Type B pancreatic cell (in vitro differentiated cells): ENCODE measurements at regions not wholly inside any gene's neighbourhood (a gene's known extent, or its start where the extent isn't known, plus 50 kb on each side); places are given as distances from the start of the nearest gene placed in this dataset.
"Not testable (repeated sequence)": the region's sequence is repeated elsewhere in the genome, so short reads cannot be mapped to it uniquely, and the experiment has no call there.

Experiments
- DNase-seq: peaks from one replicate; pipeline ENCODE4 v3.0.0; 2021; ENCODE audit warnings: mixed read lengths; ENCODE audit not compliant: unreplicated experiment; ENCODE audit errors: extremely low spot score
- H3K27ac Mint-ChIP-seq: 2 replicates; pipeline ENCODE4 v1.8.0; 2021; ENCODE audit warnings: mild to moderate bottlenecking, mixed read lengths
- H3K27me3 Mint-ChIP-seq: 2 replicates; pipeline ENCODE4 v1.8.0; 2021; ENCODE audit warnings: mixed read lengths
- H3K36me3 Mint-ChIP-seq: 2 replicates; pipeline ENCODE4 v1.8.0; 2021; ENCODE audit warnings: mixed read lengths
- H3K4me1 Mint-ChIP-seq: one replicate; pipeline ENCODE4 v1.8.0; 2021; ENCODE audit warnings: mixed read lengths; ENCODE audit not compliant: unreplicated experiment
- H3K4me3 Mint-ChIP-seq: 2 replicates; pipeline ENCODE4 v1.8.0; 2021; ENCODE audit warnings: mild to moderate bottlenecking, mixed read lengths
- H3K9me3 Mint-ChIP-seq: 2 replicates; pipeline ENCODE4 v1.8.0; 2021; ENCODE audit warnings: mixed read lengths
- TF ChIP-seq, protein P1 (sequence below): fragments of 200-600 bp; sonication (generic); conservative IDR thresholded peaks from 2 replicates; pipeline ENCODE4 v1.5.0; 2021; ENCODE audit warnings: antibody characterized with exemption, mild to moderate bottlenecking

DNA sequence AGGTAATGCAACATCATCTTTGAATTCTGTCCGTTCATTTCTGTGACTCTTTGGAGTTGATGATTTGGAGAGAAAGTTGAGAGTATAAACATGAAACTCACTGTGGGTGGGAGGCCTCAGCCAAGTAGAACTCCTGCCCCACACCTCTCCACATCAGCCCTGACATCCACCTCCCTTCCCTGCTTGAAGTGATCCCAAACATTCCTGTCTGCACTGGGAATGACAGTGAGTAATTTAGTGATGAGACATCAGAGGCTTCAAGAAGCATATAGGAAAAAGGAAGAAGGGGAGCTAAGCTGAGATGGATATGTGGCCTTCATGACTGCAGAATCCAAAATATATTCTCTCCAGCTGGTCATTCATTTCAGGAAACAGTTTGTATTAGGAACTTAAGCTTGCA, 151.8 kb downstream of the SPATA18 start:
- no peak for DNase-seq
- TF ChIP-seq, protein P1, sequence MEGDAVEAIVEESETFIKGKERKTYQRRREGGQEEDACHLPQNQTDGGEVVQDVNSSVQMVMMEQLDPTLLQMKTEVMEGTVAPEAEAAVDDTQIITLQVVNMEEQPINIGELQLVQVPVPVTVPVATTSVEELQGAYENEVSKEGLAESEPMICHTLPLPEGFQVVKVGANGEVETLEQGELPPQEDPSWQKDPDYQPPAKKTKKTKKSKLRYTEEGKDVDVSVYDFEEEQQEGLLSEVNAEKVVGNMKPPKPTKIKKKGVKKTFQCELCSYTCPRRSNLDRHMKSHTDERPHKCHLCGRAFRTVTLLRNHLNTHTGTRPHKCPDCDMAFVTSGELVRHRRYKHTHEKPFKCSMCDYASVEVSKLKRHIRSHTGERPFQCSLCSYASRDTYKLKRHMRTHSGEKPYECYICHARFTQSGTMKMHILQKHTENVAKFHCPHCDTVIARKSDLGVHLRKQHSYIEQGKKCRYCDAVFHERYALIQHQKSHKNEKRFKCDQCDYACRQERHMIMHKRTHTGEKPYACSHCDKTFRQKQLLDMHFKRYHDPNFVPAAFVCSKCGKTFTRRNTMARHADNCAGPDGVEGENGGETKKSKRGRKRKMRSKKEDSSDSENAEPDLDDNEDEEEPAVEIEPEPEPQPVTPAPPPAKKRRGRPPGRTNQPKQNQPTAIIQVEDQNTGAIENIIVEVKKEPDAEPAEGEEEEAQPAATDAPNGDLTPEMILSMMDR = no peak
- Mint-ChIP-seq H3K4me3 (no peak overlapping the region), H3K9me3 (peaks cover 4% of the 10 kb centered on the region), H3K27ac (no peak overlapping the region), H3K27me3 (no peaks in the 10 kb centered on the region), H3K4me1 (peaks cover 16% of the 10 kb centered on the region), H3K36me3 (no peaks in the 10 kb centered on the region)

DNA sequence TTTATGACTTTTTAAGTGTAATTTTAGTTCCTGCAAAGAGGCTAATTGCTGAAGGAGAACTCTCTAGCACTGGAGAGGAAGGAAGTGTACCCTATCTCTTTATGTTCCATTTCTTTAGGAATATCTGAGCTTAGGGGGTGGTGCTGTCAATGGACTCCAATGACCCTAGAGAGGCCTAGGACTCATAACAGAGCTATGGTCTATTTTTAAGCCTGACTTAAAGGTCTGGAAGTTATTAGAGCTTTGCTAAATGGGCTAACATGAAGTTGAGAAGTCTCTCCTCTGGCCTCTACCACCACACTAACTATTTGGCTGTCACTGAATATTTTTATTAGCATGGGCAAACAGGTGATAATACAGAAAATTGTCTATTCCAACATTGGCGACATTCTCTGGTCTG, 152.2 kb downstream of the SPATA18 start:
- Mint-ChIP-seq H3K9me3 (peaks cover 4% of the 10 kb centered on the region), H3K27me3 (no peaks in the 10 kb centered on the region), H3K4me1 (peaks cover 11% of the 10 kb centered on the region), H3K36me3 (no peaks in the 10 kb centered on the region), H3K4me3 (no peak overlapping the region), H3K27ac (no peak overlapping the region)
- no peak for DNase-seq
- TF ChIP-seq, protein P1 = no peak

DNA sequence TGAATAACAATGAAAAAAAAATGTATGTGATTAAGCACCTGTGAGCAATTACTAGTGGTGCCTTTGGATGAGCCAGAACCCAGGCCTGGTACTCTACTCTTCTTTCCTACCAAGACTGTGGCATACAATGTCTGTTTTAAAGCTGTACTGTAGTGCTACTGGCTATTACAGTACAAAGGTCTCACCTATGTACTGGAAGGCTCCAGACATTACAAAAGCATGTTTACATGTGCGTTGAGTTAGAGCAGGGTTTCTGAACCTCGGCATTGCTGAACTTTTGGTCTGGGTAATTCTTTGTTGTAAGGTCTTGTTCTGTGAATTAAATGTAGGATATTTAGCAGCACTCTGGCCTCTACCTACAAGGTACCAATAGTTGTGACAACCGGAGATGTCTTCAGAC, 153.8 kb downstream of the SPATA18 start:
- no peak for DNase-seq
- no peak overlapping the region for H3K27ac Mint-ChIP-seq
- no peaks in the 10 kb centered on the region for H3K36me3 Mint-ChIP-seq
- H3K4me3 Mint-ChIP-seq = no peak overlapping the region
- peaks cover 5% of the 10 kb centered on the region for H3K4me1 Mint-ChIP-seq
- H3K27me3 Mint-ChIP-seq = no peaks in the 10 kb centered on the region
- TF ChIP-seq, protein P1 = no peak
- peaks cover 4% of the 10 kb centered on the region for H3K9me3 Mint-ChIP-seq

DNA sequence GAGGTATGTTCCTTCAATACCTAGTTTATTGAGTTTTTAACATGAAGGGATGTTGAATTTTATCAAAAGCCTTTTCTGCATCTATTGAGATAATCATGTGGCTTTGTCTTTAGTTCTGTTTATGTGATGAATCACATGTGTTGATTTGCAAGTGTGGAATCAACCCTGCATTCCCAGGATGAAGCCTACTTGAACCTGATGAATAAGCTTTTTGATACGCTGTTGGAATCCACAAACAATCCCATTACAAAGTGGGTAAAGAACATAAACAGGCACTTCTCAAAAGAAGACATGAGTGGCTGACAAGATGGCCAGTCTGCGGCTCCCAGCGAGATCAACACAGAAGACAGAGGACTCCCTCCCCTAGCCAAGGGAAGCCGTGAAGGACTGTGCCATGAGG, 156.0 kb downstream of the SPATA18 start:
- not testable (repeated sequence) for H3K4me1 Mint-ChIP-seq, H3K4me3 Mint-ChIP-seq, H3K27ac Mint-ChIP-seq, DNase-seq, H3K9me3 Mint-ChIP-seq, H3K27me3 Mint-ChIP-seq, H3K36me3 Mint-ChIP-seq

DNA sequence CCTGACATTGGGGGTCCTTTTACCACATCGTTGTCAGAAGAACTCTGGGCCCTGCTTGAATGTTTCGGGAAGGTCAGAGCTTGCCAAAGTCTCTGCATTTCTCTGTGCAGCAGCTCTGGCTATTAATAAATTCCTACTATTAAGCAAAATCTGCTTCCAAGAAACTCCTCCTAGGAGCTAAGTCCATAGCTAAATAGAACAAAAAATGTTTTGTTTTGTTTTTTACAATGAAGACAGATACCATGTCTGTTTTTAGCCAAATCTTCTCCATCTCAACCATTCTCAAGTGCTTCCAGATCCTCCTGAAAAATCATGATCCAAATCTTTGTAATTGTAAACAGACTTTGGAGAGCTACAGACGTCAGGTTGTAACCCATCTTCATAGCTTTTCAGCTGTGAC, 161.6 kb downstream of the SPATA18 start:
- no peaks in the 10 kb centered on the region for H3K27me3 Mint-ChIP-seq
- H3K4me3 Mint-ChIP-seq = no peak overlapping the region
- no peaks in the 10 kb centered on the region for H3K4me1 Mint-ChIP-seq
- DNase-seq = no peak
- no peaks in the 10 kb centered on the region for H3K9me3 Mint-ChIP-seq
- TF ChIP-seq, protein P1 = no peak
- H3K27ac Mint-ChIP-seq = no peak overlapping the region
- H3K36me3 Mint-ChIP-seq = no peaks in the 10 kb centered on the region

DNA sequence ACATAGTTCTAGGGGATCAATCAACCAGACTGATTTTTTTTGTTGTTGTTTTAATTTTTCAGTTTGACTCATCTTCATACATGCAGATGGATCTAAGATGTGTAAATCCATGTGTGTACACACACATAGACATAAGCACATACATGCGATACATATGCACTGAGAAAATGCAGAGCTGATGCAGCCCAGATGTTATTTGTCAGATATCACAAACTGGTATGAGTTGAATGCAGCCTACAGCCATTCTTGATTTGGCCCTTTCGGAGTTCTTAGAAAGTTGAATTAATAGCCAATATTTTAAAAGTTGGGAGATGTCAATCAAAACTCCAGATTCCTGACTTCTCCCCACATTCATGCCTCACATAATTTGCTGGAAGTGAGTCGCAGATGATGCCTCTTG, 180.4 kb downstream of the SPATA18 start:
- H3K9me3 Mint-ChIP-seq = no peaks in the 10 kb centered on the region

More for the DNA sequence above, 180.4 kb downstream of the SPATA18 start:
- Mint-ChIP-seq H3K36me3 (no peaks in the 10 kb centered on the region), H3K27me3 (peaks cover 9% of the 10 kb centered on the region), H3K4me3 (no peak overlapping the region), H3K4me1 (peaks cover 20% of the 10 kb centered on the region), H3K27ac (no peak overlapping the region)
- TF ChIP-seq, protein P1 = no peak
- no peak for DNase-seq
